Testis (tissue), 2 donors: ENCODE measurements at regions not wholly inside any gene's neighbourhood (a gene's known extent, or its start where the extent isn't known, plus 50 kb on each side); places are given as distances from the start of the nearest gene placed in this dataset.

Source experiments
- DNase-seq: peaks from one replicate; pipeline ENCODE4 v3.0.0-alpha.2; 2019
- H3K27ac ChIP-seq, 2 donors: fragments of 200-600 bp; sonication (generic); one replicate each; pipeline ENCODE4 v1.5.1; 2019
- H3K27me3 ChIP-seq: fragments of 200-600 bp; sonication (generic); one replicate; pipeline ENCODE4 v1.5.1; 2019
- H3K36me3 ChIP-seq: fragments of 200-600 bp; sonication (generic); one replicate; pipeline ENCODE4 v1.5.1; 2017; ENCODE audit warnings: low read depth; ENCODE audit errors: missing control alignments
- H3K4me1 ChIP-seq: fragments of 200-600 bp; sonication (generic); one replicate; pipeline ENCODE4 v1.5.1; 2019
- H3K4me3 ChIP-seq, 2 donors: fragments of 200-600 bp; sonication (generic); one replicate each; pipeline ENCODE4 v1.5.1; 2017 to 2019
- H3K9me3 ChIP-seq: fragments of 200-600 bp; sonication (generic); one replicate; pipeline ENCODE4 v1.5.1; 2017
- CTCF ChIP-seq, 3 experiments: fragments of 450-650 bp in 2 of 3; fragments of 200-600 bp in 1 of 3; sonication (generic) in 1 of 3; IDR thresholded peaks; one replicate each; pipeline ENCODE4 v1.5.1; 2016 to 2019; ENCODE audit warnings: antibody characterized with exemption in 3 of 3, mild to moderate bottlenecking in 2 of 3, moderate library complexity in 1 of 3
- POLR2A ChIP-seq: fragments of 450-650 bp; IDR thresholded peaks from one replicate; pipeline ENCODE4 v1.6.1; 2017; ENCODE audit warnings: antibody characterized with exemption, mild to moderate bottlenecking, moderate library complexity
- WGBS, 2 donors: methylation state at CpG; one replicate each; pipeline ENCODE4 v1.1.5; 2018; 5-methylcytosine and 5-hydroxymethylcytosine counted together
- intact Hi-C: fragments of 100-400 bp; cut with DNase I; formaldehyde crosslinking; loops from one replicate; pipeline ENCODE4 v1.15.1; 2023; ENCODE audit warnings: low total_unique reads

- intact Hi-C loops = no loop called here
- H3K4me1 ChIP-seq = no peaks in the 10 kb centered on the region
- H3K9me3 ChIP-seq = no peaks in the 10 kb centered on the region
- H3K27ac ChIP-seq = no peak overlapping the region
- no peaks in the 10 kb centered on the region for H3K36me3 ChIP-seq
- H3K4me3 ChIP-seq = no peak overlapping the region
- no peaks in the 10 kb centered on the region for H3K27me3 ChIP-seq
- WGBS, 2 donors = 78 to 86% methylated on average over 5 of the region's 5 CpGs
- DNase-seq = no peak
- TF ChIP-seq CTCF (IDR thresholded peaks at IDR 0.05) (no peak), POLR2A (no peak)
These were observed 58.5 kb downstream of the IGLL5 start for GRCh38 chr22:22946131-22946530.

GRCh38 chr22:22948651-22949571, 61.3 kb downstream of the IGLL5 start:
- intact Hi-C loops = no loop called here
- Histone ChIP-seq H3K36me3 (no peaks in the 10 kb centered on the region), H3K27me3 (no peaks in the 10 kb centered on the region), H3K4me1 (no peaks in the 10 kb centered on the region), H3K4me3 (no peak overlapping the region), H3K9me3 (no peaks in the 10 kb centered on the region), H3K27ac (no peak overlapping the region)
- no peak for DNase-seq
- WGBS, 2 donors = 87 to 93% methylated on average over 8 to 10 of the region's 10 CpGs
- no peak for TF ChIP-seq CTCF (IDR thresholded peaks at IDR 0.05)
- TF ChIP-seq POLR2A = no peak

GRCh38 chr22:22949953-22950352, 62.3 kb downstream of the IGLL5 start:
- TF ChIP-seq POLR2A = no peak
- TF ChIP-seq CTCF (IDR thresholded peaks at IDR 0.05) = no peak
- DNase-seq = no peak
- WGBS, 2 donors = 86 to 97% methylated on average over 1 of the region's 1 CpG

GRCh38 chr22:22951035-22951434, 63.4 kb downstream of the IGLL5 start:
- no peaks in the 10 kb centered on the region for H3K9me3 ChIP-seq
- no peak for DNase-seq
- H3K27ac ChIP-seq = no peak overlapping the region
- no peak overlapping the region for H3K4me3 ChIP-seq
- no peaks in the 10 kb centered on the region for H3K36me3 ChIP-seq
- TF ChIP-seq CTCF (IDR thresholded peaks at IDR 0.05) = no peak
- TF ChIP-seq POLR2A = no peak
- 88% methylated on average over 4 of the region's 4 CpGs for WGBS, 2 donors
- no peaks in the 10 kb centered on the region for H3K4me1 ChIP-seq
- H3K27me3 ChIP-seq = no peaks in the 10 kb centered on the region
- intact Hi-C loops = no loop called here

More at GRCh38 chr22:22949953-22950352, 62.3 kb downstream of the IGLL5 start:
- no peak overlapping the region for H3K4me3 ChIP-seq
- intact Hi-C loops = no loop called here
- no peaks in the 10 kb centered on the region for H3K36me3 ChIP-seq
- H3K27ac ChIP-seq = no peak overlapping the region
- H3K27me3 ChIP-seq = no peaks in the 10 kb centered on the region
- H3K9me3 ChIP-seq = no peaks in the 10 kb centered on the region
- no peaks in the 10 kb centered on the region for H3K4me1 ChIP-seq
